ENCODE measurements at regions not wholly inside any gene's neighbourhood (a gene's known extent, or its start where the extent isn't known, plus 50 kb on each side); places are given as distances from the start of the nearest gene placed in this dataset.

DNA sequence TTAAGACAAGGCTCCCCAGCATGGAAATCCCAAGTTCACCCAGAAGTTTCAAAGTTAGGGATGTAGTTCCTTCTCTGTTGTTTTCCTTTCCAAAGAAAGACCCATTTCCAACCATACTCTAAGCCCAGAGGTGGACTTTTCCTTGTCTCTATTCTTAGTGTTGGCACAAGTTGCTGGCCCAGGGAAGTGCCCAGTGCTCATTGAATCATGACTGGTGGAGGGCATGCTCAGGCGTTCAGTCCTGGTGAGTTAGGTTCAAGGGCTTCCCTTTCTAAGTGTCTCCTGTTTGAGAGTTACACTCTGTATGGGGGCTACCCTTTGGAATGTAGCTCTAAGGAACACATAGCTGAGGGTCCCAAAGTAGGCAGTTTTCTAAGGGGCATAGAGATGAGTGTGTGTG lies 389.5 kb downstream of the KCNRG start:
- no peak overlapping the region for H3K4me3 ChIP-seq (ENCODE audit: low read depth, low read length)
- TF ChIP-seq MYC (IDR thresholded peaks at IDR 0.05; ENCODE audit: low read depth, low read length) (no peak), CTCF (IDR thresholded peaks at IDR 0.05; ENCODE audit: low read depth, low read length) (no peak), POLR2A (IDR thresholded peaks at IDR 0.05; ENCODE audit: extremely low read depth, insufficient read length) (no peak)
- TF ChIP-seq, protein P1, sequence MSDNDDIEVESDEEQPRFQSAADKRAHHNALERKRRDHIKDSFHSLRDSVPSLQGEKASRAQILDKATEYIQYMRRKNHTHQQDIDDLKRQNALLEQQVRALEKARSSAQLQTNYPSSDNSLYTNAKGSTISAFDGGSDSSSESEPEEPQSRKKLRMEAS (IDR thresholded peaks at IDR 0.05; ENCODE audit: low read depth, low read length): no peak
- DNase-seq (ENCODE audit: low read depth): no peak

DNA sequence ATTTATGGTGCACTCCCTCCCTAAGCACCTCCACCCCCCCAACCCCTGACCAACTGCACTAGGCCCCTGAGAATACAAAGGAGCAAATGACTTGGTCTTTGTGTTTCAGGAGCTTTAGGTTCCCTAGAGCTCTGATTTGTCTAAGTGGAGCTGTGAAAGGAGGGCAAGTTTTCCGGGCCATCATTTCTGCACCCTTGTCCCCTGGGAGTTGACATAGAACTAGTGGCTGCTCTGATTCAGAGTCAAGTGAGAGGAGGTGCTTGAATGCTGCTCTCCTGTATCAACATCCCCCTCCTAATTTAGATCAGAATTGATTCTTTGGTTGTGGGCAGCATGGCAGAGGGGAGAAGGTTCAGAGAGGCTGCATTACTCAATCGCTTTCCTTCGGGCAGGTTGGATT lies 391.6 kb downstream of the KCNRG start:
- DNase-seq (ENCODE audit: low read depth): no peak
- no peak overlapping the region for H3K4me3 ChIP-seq (ENCODE audit: low read depth, low read length)
- no peak for TF ChIP-seq MYC (IDR thresholded peaks at IDR 0.05; ENCODE audit: low read depth, low read length)
- TF ChIP-seq, protein P1 (IDR thresholded peaks at IDR 0.05; ENCODE audit: low read depth, low read length): no peak

GRCh38 chr13:50408068-50408467 lies 392.8 kb downstream of the KCNRG start:
- TF ChIP-seq MYC (IDR thresholded peaks at IDR 0.05; ENCODE audit: low read depth, low read length): no peak
- TF ChIP-seq, protein P1 (IDR thresholded peaks at IDR 0.05; ENCODE audit: low read depth, low read length): no peak
- no peak for TF ChIP-seq POLR2A (IDR thresholded peaks at IDR 0.05; ENCODE audit: extremely low read depth, insufficient read length)
- no peak for TF ChIP-seq CTCF (IDR thresholded peaks at IDR 0.05; ENCODE audit: low read depth, low read length)
- H3K4me3 ChIP-seq (ENCODE audit: low read depth, low read length): no peak overlapping the region
- no peak for DNase-seq (ENCODE audit: low read depth)

- H3K4me3 ChIP-seq (ENCODE audit: low read depth, low read length): no peak overlapping the region
- no peak for DNase-seq (ENCODE audit: low read depth)
- TF ChIP-seq, protein P1 (IDR thresholded peaks at IDR 0.05; ENCODE audit: low read depth, low read length): no peak
- no peak for TF ChIP-seq POLR2A (IDR thresholded peaks at IDR 0.05; ENCODE audit: extremely low read depth, insufficient read length)
- TF ChIP-seq CTCF (IDR thresholded peaks at IDR 0.05; ENCODE audit: low read depth, low read length): no peak
- TF ChIP-seq MYC (IDR thresholded peaks at IDR 0.05; ENCODE audit: low read depth, low read length): no peak
Measured at GRCh38 chr13:50409220-50409619, 394.0 kb downstream of the KCNRG start.

DNA sequence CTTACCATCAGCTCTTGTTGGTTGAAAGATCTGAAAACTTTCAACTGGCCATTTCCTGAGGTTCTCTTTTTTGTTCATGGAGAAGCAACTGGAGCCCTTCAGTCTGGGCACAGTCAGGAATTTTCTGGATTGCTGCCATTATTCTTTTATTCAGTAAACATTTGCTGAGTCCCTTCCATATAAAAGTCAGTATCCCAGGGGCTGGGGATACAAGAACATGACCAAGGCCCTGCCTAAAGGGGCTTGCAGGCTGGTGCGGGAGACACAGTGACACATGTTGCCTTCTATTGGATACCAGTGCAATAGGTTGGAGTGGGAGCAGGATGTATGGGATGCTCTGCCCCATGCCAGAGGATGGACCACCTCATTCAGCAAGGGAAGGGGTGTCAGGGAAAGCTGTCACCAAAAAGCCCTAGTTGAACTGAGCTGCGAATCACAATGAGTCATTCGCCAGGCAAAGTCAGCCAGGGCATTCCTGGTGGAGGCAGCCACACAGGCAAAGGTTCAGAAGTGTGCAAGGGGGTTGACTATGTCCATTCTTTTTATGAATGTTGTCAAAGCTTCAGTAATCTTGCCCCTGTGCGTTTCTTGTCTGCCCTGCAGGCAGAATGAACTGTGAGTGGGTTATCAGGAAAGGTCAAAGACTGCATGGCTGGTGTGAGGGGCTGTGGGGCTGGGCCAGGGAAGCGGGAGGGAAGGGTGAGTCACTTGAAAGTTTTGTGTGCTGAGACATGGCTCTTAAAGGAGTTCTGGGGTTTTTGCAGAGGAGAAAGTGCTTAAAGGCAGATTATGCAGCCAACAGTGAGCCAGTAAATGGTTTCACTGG lies 395.9 kb downstream of the KCNRG start:
- peak; percentile 24 for DNase-seq (ENCODE audit: low read depth)
- TF ChIP-seq, protein P1 (IDR thresholded peaks at IDR 0.05; ENCODE audit: low read depth, low read length): no peak
- TF ChIP-seq POLR2A (IDR thresholded peaks at IDR 0.05; ENCODE audit: extremely low read depth, insufficient read length) (no peak), CTCF (IDR thresholded peaks at IDR 0.05; ENCODE audit: low read depth, low read length) (no peak), MYC (IDR thresholded peaks at IDR 0.05; ENCODE audit: low read depth, low read length) (no peak)
- no peak overlapping the region for H3K4me3 ChIP-seq (ENCODE audit: low read depth, low read length)

DNA sequence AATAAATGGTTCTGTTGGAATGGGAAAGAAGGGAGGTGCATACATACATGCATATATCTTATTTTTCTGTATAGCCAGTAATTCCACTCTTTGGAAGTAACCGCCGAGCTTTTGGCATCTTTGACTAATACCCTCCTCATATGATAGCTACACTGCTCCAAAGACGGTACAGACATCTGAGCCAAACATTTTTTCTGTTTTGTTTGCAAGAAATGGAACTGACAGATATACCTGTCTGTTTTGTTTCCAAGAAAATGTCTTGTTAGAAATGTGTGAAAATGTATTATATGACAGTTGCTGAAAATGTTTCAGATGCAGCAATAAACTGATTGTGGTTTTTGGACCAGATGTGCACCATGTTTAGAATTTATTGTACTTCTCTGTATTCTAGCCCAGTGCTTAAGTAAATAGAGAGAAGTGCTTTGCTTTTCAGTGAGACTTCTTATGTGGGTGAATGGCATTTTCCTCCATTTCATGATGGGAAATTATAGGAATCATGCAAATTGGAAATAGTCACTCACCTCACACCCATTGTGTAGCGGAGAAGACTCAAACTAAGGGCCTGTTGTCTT lies 396.9 kb downstream of the KCNRG start:
- DNase-seq (ENCODE audit: low read depth): no peak
- TF ChIP-seq POLR2A (IDR thresholded peaks at IDR 0.05; ENCODE audit: extremely low read depth, insufficient read length) (no peak), CTCF (IDR thresholded peaks at IDR 0.05; ENCODE audit: low read depth, low read length) (no peak), MYC (IDR thresholded peaks at IDR 0.05; ENCODE audit: low read depth, low read length) (no peak)
- TF ChIP-seq, protein P1 (IDR thresholded peaks at IDR 0.05; ENCODE audit: low read depth, low read length): no peak
- no peak overlapping the region for H3K4me3 ChIP-seq (ENCODE audit: low read depth, low read length)
